ENCODE measurements at regions not wholly inside any gene's neighbourhood (a gene's known extent, or its start where the extent isn't known, plus 50 kb on each side); places are given as distances from the start of the nearest gene placed in this dataset.

- dilution Hi-C loops (cut with MboI; ENCODE audit: extremely low pct_ligation_motif_present, low sequenced_read_pairs): no loop called here
- no peak for DNase-seq (ENCODE audit: low read depth, low spot score)
- no peak overlapping the region for H3K4me3 ChIP-seq (replicated peaks in 1 of 3; ENCODE audit: insufficient read depth in 1 of 3, low read depth in 1 of 3, low read length in 3 of 3)
- H3K27me3 ChIP-seq (ENCODE audit: control insufficient read depth in 2 of 2, insufficient read depth in 2 of 2, low read length in 2 of 2): peaks cover 5 to 14% of the 10 kb centered on the region in 2 experiments
- H3K79me2 ChIP-seq (ENCODE audit: control insufficient read depth, insufficient read depth, low read length): no peaks in the 10 kb centered on the region
- H3K4me2 ChIP-seq (ENCODE audit: insufficient read depth, low read length): no peak overlapping the region
- FAIRE-seq: no peak
- no peaks in the 10 kb centered on the region for H3K36me3 ChIP-seq (ENCODE audit: control insufficient read depth in 2 of 2, extremely low read depth in 1 of 2, insufficient read depth in 2 of 2, low read length in 2 of 2)
- intact Hi-C loops (cut with micrococcal nuclease): no loop called here
- POLR2A ChIA-PET: no interaction called here
- peaks cover 9% of the 10 kb centered on the region for H3K4me1 ChIP-seq (ENCODE audit: control insufficient read depth, extremely low read depth, insufficient read depth, low read length)
- no peak overlapping the region for H2AFZ ChIP-seq (ENCODE audit: low read depth, low read length)
- no TSS peak for BruUV-seq (replicated peaks)
- no peak overlapping the region for H3K9ac ChIP-seq (replicated peaks; ENCODE audit: extremely low read depth, insufficient read depth, low read length)
- H4K20me1 ChIP-seq (replicated peaks; ENCODE audit: control insufficient read depth, extremely low read depth, insufficient read depth, low read length): no peaks in the 10 kb centered on the region
- no peaks in the 10 kb centered on the region for H3K9me1 ChIP-seq (replicated peaks; ENCODE audit: control insufficient read depth, extremely low read depth, insufficient read depth, low read length)
- no peak overlapping the region for H3K27ac ChIP-seq (ENCODE audit: insufficient read depth, low read depth, low read length)
- H3K9me3 ChIP-seq (replicated peaks; ENCODE audit: control insufficient read depth, insufficient read depth, low read length): no peaks in the 10 kb centered on the region
- TF ChIP-seq FOS (IDR thresholded peaks at IDR 0.05; ENCODE audit: borderline replicate concordance, insufficient read depth, low read length): no peak
- TF ChIP-seq POLR2AphosphoS5 (IDR thresholded peaks at IDR 0.05; ENCODE audit: insufficient read depth, low read depth, low read length): no peak
- TF ChIP-seq EZH2 (IDR thresholded peaks at IDR 0.05; ENCODE audit: borderline replicate concordance, low read depth, low read length, severe bottlenecking): no peak
- TF ChIP-seq, protein P1, sequence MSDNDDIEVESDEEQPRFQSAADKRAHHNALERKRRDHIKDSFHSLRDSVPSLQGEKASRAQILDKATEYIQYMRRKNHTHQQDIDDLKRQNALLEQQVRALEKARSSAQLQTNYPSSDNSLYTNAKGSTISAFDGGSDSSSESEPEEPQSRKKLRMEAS (IDR thresholded peaks at IDR 0.05; ENCODE audit: insufficient read depth, insufficient read length): no peak
- TF ChIP-seq GATA2 (IDR thresholded peaks at IDR 0.05; ENCODE audit: insufficient read depth, insufficient read length, low read depth, low read length): no peak
- TF ChIP-seq CTCF (IDR thresholded peaks at IDR 0.05; ENCODE audit: extremely low read depth in 1 of 2, insufficient read depth in 1 of 2, low read depth in 1 of 2, low read length in 2 of 2): no peak
- no peak for TF ChIP-seq JUN (IDR thresholded peaks at IDR 0.05; ENCODE audit: borderline replicate concordance, insufficient read depth, insufficient read length, low read depth)
- no peak for TF ChIP-seq MYC (IDR thresholded peaks at IDR 0.05; ENCODE audit: low read depth, low read length)
- TF ChIP-seq POLR2A (IDR thresholded peaks at IDR 0.05; ENCODE audit: low read depth, low read length): no peak
- CTCF ChIA-PET: no interaction called here
Measured at GRCh38 chr9:129250786-129251185, 72.7 kb upstream of the IER5L start.

Data from endothelial cell of umbilical vein (primary cell).